NCI-H2196 (cell line): ENCODE measurements at regions not wholly inside any gene's neighbourhood (a gene's known extent, or its start where the extent isn't known, plus 50 kb on each side); places are given as distances from the start of the nearest gene placed in this dataset.
"Not testable (repeated sequence)": the region's sequence is repeated elsewhere in the genome, so short reads cannot be mapped to it uniquely, and the experiment has no call there.

ENCODE experiments used
- DNase-seq: peaks from one replicate; lab custom pipeline; 2025; ENCODE audit not compliant: unreplicated experiment; lab: John Stamatoyannopoulos, UW

DNA sequence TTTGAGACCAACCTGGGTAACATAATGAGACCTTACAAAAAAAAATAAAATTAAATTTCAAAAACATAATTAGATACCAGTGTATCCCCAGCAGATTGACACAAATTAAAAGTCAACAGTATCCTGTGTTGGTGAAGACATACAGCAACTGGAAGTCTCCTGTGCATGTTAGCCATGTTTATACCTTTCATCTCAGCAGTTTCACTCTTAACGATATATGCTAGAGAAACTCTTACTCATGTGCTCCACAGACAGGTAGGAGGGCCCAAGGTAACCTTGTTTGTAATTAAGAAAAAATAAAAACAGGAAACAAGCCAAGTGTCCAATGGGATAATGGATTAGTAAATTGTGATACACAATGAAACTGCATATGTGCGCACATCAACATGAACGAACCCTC lies 50.1 kb upstream of the N4BP3 start:
- no peak for DNase-seq

DNA sequence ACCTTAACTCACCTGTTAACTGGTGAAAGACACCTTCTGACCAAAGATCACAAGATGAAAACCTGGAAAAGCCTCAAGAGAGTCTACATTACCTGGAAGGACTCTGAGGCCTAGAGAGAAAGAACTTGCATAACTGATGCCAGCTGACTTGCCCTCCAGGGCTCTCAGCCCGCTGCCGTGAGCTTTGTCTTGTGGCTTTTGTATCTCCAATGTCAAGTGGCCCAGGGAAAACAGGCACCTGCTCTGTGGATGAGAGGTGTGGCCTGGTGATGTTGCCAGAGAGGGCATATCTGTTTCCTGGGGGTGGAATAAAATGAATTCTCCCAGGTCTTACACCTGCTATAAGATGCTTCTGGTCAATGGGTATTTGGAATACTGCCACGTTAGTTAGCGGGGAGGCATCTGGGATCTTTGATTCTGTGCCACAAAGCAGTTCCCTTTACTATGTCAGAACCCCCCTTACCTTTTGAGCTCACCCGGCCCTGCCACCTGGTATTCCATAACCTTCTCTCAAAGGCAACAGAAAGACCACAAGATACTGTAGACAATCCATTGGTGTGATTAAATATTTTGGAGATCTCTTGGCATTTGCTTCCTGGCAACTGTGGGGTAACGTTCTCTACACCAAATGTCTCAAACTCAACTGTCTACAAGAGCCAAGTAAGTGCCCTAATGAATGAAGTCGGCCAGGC lies 54.9 kb upstream of the N4BP3 start:
- DNase-seq: peak; percentile 92

DNA sequence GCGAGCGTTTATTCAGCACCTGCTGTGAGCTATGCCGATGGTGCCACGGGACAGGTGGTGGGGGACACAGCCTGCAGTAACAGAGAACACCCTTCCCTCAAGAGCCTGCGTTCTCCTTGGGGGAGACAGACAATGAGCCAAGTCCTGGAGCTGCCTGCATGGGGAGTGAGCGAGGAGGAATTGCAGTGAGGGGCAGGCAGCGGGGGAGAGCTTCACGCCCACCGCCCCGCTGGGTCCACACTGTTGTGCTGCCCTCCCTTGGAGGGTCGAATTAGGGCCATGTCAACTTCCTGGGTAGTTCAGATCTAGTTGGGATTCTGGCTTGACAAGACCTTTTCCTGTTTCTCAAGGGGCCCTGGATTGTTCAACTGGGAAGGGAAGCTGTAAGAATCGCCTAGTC lies 55.5 kb upstream of the N4BP3 start:
- DNase-seq: no peak

- DNase-seq: no peak
These were observed 56.4 kb upstream of the N4BP3 start for GRCh38 chr5:178056935-178057334.

- not testable (repeated sequence) for DNase-seq
These were observed 57.8 kb upstream of the N4BP3 start for GRCh38 chr5:178055536-178055935.

DNA sequence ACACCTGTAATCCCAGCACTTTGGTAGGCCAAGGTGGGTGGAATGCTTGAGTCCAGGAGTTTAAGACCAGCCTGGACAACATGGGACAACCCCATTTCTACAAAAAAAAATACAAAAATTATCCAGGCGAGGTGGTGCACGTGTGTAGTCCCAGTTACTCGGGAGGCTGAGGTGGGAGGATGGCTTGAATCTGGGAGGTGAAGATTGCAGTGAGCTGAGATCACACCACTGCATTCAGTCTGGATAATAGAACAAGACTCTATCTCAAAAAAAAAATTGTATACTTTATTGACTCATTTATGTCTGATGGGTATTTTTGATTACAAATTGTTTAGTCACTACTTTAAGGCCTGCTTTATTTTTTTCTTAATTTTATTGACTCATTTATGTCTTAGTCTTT lies 56.0 kb upstream of the PROP1 start:
- DNase-seq: not testable (repeated sequence)

- DNase-seq: not testable (repeated sequence)
These were observed 54.8 kb upstream of the PROP1 start for GRCh38 chr5:178050873-178051272.

- DNase-seq: not testable (repeated sequence)
These were observed 51.9 kb upstream of the PROP1 start for GRCh38 chr5:178047943-178048342.

- DNase-seq: not testable (repeated sequence)
These were observed 50.8 kb upstream of the PROP1 start for GRCh38 chr5:178046757-178047399.

- not testable (repeated sequence) for DNase-seq
These were observed 49.9 kb upstream of the PROP1 start for GRCh38 chr5:178045963-178046362.
